SK-N-SH treated with all-trans-retinoic acid at 6 μM for 48 hours (cell line): ENCODE measurements at regions not wholly inside any gene's neighbourhood (a gene's known extent, or its start where the extent isn't known, plus 50 kb on each side); places are given as distances from the start of the nearest gene placed in this dataset.

Source experiments
- ATAC-seq: fragments of 200-7000 bp; cut with Tn5 transposase; 3 replicates; pipeline ENCODE4 v1.9.1; 2020; ENCODE audit warnings: mild to moderate bottlenecking, moderate library complexity
- ARNTL ChIP-seq: fragments of 450-650 bp; formaldehyde crosslinking; IDR thresholded peaks from 2 replicates; pipeline ENCODE4 v1.5.0; 2020; ENCODE audit warnings: low read depth, mild to moderate bottlenecking, moderate library complexity, borderline replicate concordance
- BACH2 ChIP-seq: fragments of 250-450 bp; sonication (Bioruptor Pico); IDR thresholded peaks from 2 replicates; pipeline ENCODE4 v1.9.0; 2021; ENCODE audit warnings: mild to moderate bottlenecking, borderline replicate concordance
- CSDC2 ChIP-seq: fragments of 250-450 bp; sonication (Bioruptor Pico); IDR thresholded peaks from 2 replicates; pipeline ENCODE4 v1.5.0; 2020; ENCODE audit warnings: mild to moderate bottlenecking, moderate library complexity
- ESRRG ChIP-seq: fragments of 250-450 bp; sonication (Bioruptor Pico); IDR thresholded peaks from 2 replicates; pipeline ENCODE4 v1.6.1; 2021; ENCODE audit warnings: mild to moderate bottlenecking
- GLIS3 ChIP-seq: fragments of 250-450 bp; sonication (Bioruptor Pico); IDR thresholded peaks from 2 replicates; pipeline ENCODE4 v1.5.0; 2020; ENCODE audit warnings: mild to moderate bottlenecking, moderate library complexity
- ISL1 ChIP-seq: fragments of 250-450 bp; sonication (Bioruptor Pico); IDR thresholded peaks from 2 replicates; pipeline ENCODE4 v2.1.2; 2022; ENCODE audit warnings: mild to moderate bottlenecking, moderate library complexity
- OSR1 ChIP-seq: fragments of 250-450 bp; sonication (Bioruptor Pico); IDR thresholded peaks from 2 replicates; pipeline ENCODE4 v1.8.0; 2022; ENCODE audit warnings: moderate library complexity, mild to moderate bottlenecking, inconsistent platforms
- PPARA ChIP-seq: fragments of 250-450 bp; sonication (Bioruptor Pico); IDR thresholded peaks from 2 replicates; pipeline ENCODE4 v1.5.0; 2020; ENCODE audit warnings: mild to moderate bottlenecking, borderline replicate concordance
- SNAI2 ChIP-seq: fragments of 250-450 bp; sonication (Bioruptor Pico); IDR thresholded peaks from 2 replicates; pipeline ENCODE4 v1.5.0; 2020; ENCODE audit warnings: mild to moderate bottlenecking, moderate library complexity
- TCF4 ChIP-seq: fragments of 250-450 bp; sonication (Bioruptor Pico); IDR thresholded peaks from 2 replicates; pipeline ENCODE4 v1.8.0; 2021; ENCODE audit warnings: mild to moderate bottlenecking, moderate library complexity, borderline replicate concordance
- TOX ChIP-seq: fragments of 250-450 bp; sonication (Bioruptor Pico); IDR thresholded peaks from 2 replicates; pipeline ENCODE4 v1.8.0; 2021; ENCODE audit warnings: mild to moderate bottlenecking, moderate library complexity, borderline replicate concordance
- ZC3H10 ChIP-seq: fragments of 250-450 bp; sonication (Bioruptor Pico); IDR thresholded peaks from 2 replicates; pipeline ENCODE4 v1.5.1; 2021; ENCODE audit warnings: mild to moderate bottlenecking, moderate library complexity
- ZFP3 ChIP-seq: fragments of 250-450 bp; sonication (Bioruptor Pico); IDR thresholded peaks from 2 replicates; pipeline ENCODE4 v1.5.0; 2020; ENCODE audit warnings: mild to moderate bottlenecking, moderate library complexity
- ZNF565 ChIP-seq: fragments of 450-650 bp; formaldehyde crosslinking; conservative IDR thresholded peaks from 2 replicates; pipeline ENCODE4 v1.5.0; 2020; ENCODE audit warnings: low read depth, mild to moderate bottlenecking, moderate library complexity
- ZNF70 ChIP-seq: fragments of 450-650 bp; formaldehyde crosslinking; IDR thresholded peaks from 2 replicates; pipeline ENCODE4 v1.5.0; 2020; ENCODE audit warnings: mild to moderate bottlenecking, moderate library complexity
- ZNF8 ChIP-seq: fragments of 450-650 bp; formaldehyde crosslinking; IDR thresholded peaks from 2 replicates; pipeline ENCODE4 v1.5.0; 2020; ENCODE audit warnings: mild to moderate bottlenecking, moderate library complexity
- TF ChIP-seq, protein P1 (sequence below): fragments of 250-450 bp; sonication (Bioruptor Pico); IDR thresholded peaks from 2 replicates; pipeline ENCODE4 v1.5.1; 2020; ENCODE audit warnings: low read depth, mild to moderate bottlenecking, moderate library complexity
- TF ChIP-seq, protein P2 (sequence below): fragments of 250-450 bp; sonication (Bioruptor Pico); IDR thresholded peaks from 2 replicates; pipeline ENCODE4 v1.8.0; 2020; ENCODE audit warnings: mild to moderate bottlenecking, moderate library complexity, borderline replicate concordance
- TF ChIP-seq, protein P3 (sequence below): fragments of 250-450 bp; sonication (Bioruptor Pico); IDR thresholded peaks from 2 replicates; pipeline ENCODE4 v1.5.0; 2020; ENCODE audit warnings: mild to moderate bottlenecking, moderate library complexity
- TF ChIP-seq, protein P4 (sequence below): fragments of 250-450 bp; sonication (Bioruptor Pico); IDR thresholded peaks from 2 replicates; pipeline ENCODE4 v1.5.1; 2021; ENCODE audit warnings: mild to moderate bottlenecking, moderate library complexity

GRCh38 chr19:30167976-30168635 lies 204.1 kb upstream of the ZNF536 start:
- no peak for TF ChIP-seq CSDC2
- no peak for TF ChIP-seq GLIS3 (CRISPR knock-in tag)
- TF ChIP-seq, protein P1, sequence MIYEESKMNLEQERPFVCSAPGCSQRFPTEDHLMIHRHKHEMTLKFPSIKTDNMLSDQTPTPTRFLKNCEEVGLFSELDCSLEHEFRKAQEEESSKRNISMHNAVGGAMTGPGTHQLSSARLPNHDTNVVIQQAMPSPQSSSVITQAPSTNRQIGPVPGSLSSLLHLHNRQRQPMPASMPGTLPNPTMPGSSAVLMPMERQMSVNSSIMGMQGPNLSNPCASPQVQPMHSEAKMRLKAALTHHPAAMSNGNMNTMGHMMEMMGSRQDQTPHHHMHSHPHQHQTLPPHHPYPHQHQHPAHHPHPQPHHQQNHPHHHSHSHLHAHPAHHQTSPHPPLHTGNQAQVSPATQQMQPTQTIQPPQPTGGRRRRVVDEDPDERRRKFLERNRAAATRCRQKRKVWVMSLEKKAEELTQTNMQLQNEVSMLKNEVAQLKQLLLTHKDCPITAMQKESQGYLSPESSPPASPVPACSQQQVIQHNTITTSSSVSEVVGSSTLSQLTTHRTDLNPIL = no peak
- TF ChIP-seq, all 23 proteins: peak for 0

DNA sequence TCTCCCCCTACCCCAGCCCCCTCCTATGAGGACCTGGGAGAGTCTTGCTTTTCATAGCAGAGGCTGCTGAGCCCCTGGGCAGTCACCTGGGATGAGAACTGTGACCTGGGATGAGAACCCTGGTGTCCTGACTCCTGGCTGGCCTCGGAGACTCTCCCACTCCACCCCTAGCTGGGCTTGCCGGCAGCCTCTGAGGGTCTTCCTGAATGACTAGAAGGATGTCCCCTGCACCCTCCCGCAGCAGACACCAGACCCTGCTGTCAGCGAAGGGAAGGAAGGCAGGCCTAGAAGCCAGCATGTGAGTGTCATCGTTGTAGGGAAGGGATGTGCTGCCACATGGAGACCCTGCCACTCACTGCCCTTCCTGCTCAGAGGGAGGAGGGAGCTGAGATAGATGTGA lies 203.4 kb upstream of the ZNF536 start:
- TF ChIP-seq ZNF8 (no peak), ARNTL (no peak), TOX (CRISPR knock-in tag) (no peak), TCF4 (CRISPR knock-in tag) (no peak), BACH2 (CRISPR knock-in tag) (no peak), ZC3H10 (no peak)
- TF ChIP-seq, protein P2, sequence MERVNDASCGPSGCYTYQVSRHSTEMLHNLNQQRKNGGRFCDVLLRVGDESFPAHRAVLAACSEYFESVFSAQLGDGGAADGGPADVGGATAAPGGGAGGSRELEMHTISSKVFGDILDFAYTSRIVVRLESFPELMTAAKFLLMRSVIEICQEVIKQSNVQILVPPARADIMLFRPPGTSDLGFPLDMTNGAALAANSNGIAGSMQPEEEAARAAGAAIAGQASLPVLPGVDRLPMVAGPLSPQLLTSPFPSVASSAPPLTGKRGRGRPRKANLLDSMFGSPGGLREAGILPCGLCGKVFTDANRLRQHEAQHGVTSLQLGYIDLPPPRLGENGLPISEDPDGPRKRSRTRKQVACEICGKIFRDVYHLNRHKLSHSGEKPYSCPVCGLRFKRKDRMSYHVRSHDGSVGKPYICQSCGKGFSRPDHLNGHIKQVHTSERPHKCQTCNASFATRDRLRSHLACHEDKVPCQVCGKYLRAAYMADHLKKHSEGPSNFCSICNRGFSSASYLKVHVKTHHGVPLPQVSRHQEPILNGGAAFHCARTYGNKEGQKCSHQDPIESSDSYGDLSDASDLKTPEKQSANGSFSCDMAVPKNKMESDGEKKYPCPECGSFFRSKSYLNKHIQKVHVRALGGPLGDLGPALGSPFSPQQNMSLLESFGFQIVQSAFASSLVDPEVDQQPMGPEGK (CRISPR knock-in tag) = no peak
- ATAC-seq = no peak

More at GRCh38 chr19:30167976-30168635, 204.1 kb upstream of the ZNF536 start:
- ATAC-seq = no peak

DNA sequence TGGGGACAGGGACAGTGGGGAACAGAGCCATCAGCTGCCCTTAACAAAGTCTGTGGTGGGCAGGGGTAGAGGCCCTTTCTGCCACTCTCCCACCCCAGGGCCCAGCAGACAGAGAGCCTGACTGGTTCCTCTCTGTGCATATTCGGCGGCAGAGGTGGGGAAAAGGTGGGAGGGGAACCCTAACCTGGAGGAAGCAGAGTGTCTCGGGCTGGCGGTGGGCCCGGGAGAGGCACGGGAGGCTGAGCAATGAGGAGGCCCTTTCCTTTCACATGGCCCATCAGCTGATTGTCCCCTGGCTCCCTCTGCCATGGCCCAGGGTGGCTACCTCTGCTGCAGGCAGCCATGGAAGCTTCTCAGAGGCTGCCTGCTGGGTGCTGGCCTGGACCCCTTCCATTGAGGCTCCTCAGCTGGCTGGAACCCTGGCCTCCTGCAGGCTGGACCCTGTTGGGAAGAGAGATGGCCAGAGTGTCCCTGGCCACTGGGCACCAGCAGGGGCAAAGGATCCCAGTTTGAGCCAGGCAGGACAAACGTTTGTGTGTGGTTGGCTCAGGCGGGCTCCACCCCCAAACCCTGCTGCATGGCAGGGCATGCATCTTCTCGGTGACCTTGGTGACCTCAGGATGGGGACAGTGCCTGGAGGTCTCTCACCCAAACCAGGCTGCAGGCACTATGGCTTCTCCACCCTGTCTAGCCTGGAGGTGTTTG lies 202.8 kb upstream of the ZNF536 start:
- ATAC-seq = no peak
- TF ChIP-seq OSR1 (CRISPR knock-in tag) (no peak), SNAI2 (CRISPR knock-in tag) (no peak), ZNF70 (CRISPR knock-in tag) (no peak), GLIS3 (CRISPR knock-in tag) (no peak), TCF4 (CRISPR knock-in tag) (no peak), ZFP3 (CRISPR knock-in tag) (no peak), ARNTL (no peak), ESRRG (CRISPR knock-in tag) (no peak), ISL1 (CRISPR knock-in tag) (no peak), CSDC2 (no peak), PPARA (CRISPR knock-in tag) (no peak), ZNF565 (CRISPR knock-in tag) (no peak), BACH2 (CRISPR knock-in tag) (no peak)
- TF ChIP-seq, protein P1 = no peak
- TF ChIP-seq, protein P3, sequence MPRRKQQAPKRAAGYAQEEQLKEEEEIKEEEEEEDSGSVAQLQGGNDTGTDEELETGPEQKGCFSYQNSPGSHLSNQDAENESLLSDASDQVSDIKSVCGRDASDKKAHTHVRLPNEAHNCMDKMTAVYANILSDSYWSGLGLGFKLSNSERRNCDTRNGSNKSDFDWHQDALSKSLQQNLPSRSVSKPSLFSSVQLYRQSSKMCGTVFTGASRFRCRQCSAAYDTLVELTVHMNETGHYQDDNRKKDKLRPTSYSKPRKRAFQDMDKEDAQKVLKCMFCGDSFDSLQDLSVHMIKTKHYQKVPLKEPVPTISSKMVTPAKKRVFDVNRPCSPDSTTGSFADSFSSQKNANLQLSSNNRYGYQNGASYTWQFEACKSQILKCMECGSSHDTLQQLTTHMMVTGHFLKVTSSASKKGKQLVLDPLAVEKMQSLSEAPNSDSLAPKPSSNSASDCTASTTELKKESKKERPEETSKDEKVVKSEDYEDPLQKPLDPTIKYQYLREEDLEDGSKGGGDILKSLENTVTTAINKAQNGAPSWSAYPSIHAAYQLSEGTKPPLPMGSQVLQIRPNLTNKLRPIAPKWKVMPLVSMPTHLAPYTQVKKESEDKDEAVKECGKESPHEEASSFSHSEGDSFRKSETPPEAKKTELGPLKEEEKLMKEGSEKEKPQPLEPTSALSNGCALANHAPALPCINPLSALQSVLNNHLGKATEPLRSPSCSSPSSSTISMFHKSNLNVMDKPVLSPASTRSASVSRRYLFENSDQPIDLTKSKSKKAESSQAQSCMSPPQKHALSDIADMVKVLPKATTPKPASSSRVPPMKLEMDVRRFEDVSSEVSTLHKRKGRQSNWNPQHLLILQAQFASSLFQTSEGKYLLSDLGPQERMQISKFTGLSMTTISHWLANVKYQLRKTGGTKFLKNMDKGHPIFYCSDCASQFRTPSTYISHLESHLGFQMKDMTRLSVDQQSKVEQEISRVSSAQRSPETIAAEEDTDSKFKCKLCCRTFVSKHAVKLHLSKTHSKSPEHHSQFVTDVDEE (CRISPR knock-in tag) = no peak
- TF ChIP-seq, protein P4, sequence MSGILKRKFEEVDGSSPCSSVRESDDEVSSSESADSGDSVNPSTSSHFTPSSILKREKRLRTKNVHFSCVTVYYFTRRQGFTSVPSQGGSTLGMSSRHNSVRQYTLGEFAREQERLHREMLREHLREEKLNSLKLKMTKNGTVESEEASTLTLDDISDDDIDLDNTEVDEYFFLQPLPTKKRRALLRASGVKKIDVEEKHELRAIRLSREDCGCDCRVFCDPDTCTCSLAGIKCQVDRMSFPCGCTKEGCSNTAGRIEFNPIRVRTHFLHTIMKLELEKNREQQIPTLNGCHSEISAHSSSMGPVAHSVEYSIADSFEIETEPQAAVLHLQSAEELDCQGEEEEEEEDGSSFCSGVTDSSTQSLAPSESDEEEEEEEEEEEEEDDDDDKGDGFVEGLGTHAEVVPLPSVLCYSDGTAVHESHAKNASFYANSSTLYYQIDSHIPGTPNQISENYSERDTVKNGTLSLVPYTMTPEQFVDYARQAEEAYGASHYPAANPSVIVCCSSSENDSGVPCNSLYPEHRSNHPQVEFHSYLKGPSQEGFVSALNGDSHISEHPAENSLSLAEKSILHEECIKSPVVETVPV = no peak
